NOMO-1 treated with dmso at 0.1 percent for 144 hours (cell line): ENCODE measurements at regions not wholly inside any gene's neighbourhood (a gene's known extent, or its start where the extent isn't known, plus 50 kb on each side); places are given as distances from the start of the nearest gene placed in this dataset.
"Not testable (repeated sequence)": the region's sequence is repeated elsewhere in the genome, so short reads cannot be mapped to it uniquely, and the experiment has no call there.

Experiments used
- DNase-seq: peaks from one replicate; lab custom pipeline; 2025; ENCODE audit not compliant: unreplicated experiment; lab: John Stamatoyannopoulos, UW

DNA sequence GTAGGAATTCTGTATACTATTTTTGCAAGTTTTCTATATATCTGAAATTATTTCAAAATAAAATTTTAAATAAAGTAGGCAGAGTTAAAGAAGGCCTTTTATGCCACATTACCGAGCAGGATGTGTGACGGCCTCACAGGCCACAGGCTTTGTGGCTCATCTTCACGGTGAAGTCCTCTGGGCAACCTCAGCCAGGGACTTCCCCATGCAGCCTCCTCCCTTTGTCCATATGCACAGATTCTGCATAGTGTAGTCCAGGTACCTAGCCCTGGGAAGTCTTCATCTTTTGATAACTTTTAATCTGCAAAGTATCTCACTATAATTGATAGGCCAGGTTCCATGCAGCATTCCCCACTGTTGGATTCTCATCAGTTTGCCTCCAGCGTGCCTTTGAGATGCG, 62.8 kb downstream of the ARHGAP11B start:
- DNase-seq, result not testable (repeated sequence)

DNA sequence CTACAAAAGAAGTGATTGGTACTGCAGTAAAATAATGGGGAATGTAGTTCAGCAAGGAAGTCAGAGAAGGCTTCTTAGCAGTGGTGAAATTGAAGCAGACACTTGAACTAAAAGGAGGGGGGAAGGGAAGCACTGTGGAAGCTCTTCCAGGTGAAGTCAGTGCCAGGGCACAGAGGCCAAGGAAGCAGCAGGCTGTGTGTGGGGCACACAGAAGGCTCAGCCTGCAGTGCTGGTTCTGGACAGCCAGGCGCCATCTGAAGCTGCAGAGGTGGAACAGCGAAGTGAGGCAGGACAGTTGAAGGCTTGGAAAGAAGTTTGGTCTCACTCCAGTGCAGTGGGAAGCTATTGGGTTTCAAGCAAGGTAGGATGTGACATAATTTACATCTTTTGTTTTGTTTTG, 64.2 kb downstream of the ARHGAP11B start:
- DNase-seq, result not testable (repeated sequence)

DNA sequence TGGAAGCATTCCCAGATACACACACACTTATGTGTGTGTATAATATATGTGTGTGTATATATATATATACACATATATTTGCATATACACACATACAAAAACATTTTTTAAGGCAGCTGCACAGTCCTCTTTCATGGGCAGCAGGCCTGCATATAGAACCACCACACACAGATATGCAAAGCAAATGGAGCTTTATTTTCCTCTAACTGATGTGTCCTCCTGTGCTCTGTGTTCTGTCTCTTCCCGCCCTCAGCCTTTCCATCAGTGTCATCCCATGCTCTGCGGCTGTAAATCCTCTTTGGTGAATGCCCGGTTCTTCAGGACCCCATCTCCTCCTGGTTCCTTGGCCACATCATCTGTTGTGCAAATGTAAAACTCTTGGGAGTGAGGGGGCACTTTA, 69.9 kb downstream of the ARHGAP11B start:
- not testable (repeated sequence) for DNase-seq

DNA sequence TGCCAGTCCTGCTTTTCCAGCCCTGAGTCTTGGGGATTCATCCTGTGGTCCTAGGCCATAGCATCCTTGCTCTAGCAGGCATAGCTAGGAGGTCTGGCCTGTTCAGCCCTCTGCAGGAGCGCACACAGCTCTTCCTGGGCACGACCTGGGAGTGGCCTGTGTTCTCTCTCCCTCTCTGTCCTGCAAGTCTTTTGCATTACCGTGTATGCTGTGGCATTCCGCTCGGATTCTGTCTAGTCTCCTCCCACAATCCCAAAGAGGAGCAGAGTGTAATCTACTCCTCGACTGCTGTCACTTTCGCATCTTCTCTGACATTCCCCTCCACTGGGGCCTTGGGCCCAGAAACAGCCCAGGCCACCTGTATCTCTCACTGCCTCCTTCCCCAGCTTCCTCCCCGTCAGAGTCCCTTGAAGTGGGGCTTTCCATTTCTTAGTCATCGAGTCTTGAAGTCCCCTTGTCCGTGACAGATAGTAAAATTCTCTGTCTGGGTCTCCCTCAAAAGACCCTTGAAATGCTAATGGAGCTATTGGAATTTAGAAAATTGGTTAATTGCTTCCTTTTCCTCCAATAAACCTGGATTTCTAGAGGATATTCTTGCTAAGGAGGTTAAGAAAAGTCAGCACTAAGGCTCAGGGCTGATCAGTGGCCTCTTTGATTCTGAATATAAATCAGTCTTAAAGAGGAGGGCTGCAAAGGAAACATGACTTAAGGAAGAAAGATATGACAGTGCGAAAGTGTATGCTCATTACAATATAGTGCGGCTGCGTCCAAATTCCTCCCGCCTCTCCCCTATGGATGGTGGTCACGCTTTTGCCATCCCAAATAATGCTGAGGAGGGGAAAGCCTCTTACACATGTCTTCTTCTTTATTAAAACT, 70.7 kb downstream of the ARHGAP11B start:
- not testable (repeated sequence) for DNase-seq

DNA sequence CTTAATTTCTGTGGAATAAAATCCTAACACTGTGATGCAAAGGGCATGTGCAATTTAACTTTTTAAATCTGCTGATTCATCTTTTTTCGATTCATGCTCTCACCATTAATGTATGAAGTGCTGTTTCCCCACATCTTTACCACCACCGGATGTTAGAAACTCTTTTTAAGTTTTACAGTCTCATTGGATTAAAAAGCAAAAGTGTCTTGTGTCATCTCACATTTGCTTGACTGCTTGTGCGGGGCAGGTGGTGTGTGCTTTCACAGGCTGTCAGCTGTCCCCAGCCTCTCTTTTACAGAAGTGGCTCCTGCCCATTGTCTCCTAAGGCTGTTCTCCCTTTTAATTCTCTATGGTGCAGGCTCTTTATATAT, 71.4 kb downstream of the ARHGAP11B start:
- not testable (repeated sequence) for DNase-seq

DNA sequence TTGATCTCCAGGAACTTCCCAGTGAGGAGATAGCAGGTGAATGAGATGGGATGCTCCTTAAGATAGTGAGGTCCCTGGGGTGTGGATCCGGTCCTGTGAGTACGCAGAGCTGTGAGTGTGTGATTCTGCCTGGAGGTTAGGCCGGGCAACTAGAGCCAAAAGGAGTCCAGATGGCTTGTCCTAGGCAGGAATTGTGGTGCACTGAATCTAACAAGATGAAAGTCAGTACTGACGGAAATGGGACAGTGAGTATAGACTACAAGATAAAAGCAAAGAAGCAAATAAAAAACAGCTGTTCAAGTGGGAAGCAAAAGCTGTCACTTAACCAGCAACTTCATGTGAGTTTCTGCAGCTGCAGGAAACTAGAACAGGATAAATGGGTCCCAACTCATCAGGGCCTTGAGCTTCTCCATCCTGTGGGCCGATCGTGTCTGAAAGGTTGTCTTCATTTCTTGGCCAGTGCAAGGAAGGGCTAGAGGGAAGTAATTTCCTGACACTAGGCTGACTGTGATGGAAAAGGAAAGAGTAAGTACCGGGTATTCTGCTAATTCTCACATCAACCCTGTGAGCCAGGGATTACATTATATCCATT, 74.2 kb downstream of the ARHGAP11B start:
- not testable (repeated sequence) for DNase-seq

DNA sequence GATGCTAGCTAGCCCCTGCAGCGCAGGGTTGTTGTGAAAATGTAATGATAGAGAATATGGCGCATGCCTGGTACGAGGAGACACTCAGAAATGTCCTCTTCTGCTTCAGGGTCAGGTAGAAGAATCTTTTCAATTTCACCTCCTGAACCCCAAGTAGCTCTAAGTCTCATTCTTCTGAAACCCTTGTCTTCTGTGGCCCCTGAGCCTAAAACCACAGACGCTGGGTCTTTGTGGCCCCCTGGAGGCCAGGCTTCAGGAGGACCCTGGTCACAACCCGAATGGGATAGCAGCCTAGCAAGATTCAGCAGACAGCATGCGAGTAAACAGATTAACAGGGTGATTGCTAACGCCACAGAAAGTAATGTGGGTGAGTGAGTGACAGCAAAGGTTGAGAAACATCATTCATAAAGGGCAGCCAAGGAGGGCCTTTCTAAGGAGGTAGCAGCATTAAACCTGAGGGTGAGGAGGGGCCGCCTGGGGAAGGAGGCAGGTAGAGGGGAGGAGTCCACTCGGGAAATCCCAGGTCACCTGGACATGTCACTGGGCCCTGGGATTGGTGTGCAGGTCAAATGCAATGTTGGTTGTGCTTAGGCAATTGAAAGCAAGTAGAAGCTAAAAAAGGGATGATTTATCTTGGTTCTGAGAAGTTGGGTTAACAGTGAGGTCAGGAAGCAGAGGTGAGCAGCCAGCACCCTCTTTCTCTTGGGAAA, 82.2 kb downstream of the ARHGAP11B start:
- DNase-seq, result not testable (repeated sequence)

DNA sequence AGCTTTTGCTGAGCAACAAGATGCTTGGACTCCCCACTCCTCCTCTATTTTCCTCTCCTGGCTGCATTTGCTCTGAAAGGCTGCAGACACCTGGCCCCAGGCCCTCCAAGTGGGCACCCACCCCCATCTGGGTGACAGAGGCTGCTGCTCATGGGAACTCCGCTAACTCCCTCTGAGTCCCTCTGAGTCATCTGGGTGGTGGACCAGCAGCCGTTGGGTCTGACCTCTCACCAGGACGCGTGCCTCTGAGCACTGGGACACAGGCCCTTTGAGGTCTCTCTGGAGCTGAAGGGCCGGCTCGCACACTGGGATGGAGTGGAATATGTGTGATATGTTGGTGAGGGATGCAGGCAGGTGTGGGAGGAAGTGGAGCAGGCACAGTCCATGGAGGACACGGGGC, 82.9 kb downstream of the ARHGAP11B start:
- DNase-seq, result not testable (repeated sequence)

DNA sequence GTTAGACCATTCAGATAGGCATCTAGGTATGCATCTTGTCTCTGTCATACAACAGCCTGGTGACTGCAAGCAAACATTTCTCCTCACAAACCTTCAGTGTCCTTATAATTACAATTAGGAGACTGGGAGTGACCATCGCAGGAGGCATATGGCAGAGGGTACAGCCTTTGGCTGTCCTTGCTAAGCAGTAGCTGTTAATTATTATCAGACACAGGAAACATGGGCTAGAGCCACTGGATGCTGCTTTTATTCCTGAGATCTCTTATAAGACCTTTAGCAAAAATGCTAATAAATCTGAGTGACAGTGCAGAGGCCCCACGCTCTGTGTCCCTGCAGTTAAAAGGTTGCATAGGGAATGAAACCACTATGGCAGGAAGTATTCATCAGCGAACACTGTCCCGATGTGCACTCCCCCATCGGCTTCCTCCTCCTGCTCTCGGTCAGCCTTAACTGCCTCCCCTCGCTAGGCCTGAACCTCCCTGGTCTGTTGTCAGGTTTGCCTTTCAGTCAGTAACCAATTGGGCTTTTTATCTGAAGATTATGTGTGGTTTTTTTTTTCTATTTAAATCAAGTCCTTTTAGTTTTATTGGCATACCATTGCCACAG, 92.2 kb downstream of the ARHGAP11B start:
- not testable (repeated sequence) for DNase-seq

DNA sequence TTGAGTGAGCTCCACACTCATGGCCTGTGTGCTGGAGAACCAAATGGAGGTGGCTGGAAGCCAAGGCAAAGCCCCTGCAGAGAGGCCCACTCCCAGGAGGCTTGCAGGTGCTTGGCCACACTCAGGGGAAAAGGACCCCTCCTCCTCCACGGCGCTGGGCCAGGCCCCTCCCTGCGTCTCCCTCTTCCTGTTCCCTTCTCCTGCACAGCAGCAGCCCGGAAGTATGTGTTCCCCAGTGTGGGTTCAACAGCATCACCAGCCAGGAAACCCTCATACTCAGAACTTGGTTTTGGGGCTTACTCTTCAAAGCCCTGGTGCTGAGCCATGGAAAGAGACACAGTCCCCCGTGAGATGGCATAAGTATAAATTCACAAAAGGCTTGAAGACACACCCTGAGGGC, 93.4 kb downstream of the ARHGAP11B start:
- not testable (repeated sequence) for DNase-seq

DNA sequence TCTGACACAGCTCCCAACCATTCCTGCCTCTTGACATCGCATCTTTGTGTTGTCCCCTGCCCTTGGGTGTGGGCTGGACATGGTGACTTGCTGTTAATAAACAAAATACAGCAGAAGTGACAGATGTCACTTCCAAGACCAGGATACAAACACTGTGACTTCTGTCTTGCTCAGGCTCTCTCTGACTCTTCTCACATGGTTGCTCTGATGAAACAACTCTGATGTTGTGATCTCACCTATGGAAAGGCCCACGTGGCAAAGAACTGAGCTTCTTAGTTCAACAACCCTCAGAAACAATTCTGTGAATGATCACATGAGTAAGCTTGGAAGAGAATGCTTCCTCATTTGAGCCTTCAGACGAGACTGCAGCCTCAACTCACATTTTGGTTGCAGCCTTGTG, 94.9 kb downstream of the ARHGAP11B start:
- not testable (repeated sequence) for DNase-seq

DNA sequence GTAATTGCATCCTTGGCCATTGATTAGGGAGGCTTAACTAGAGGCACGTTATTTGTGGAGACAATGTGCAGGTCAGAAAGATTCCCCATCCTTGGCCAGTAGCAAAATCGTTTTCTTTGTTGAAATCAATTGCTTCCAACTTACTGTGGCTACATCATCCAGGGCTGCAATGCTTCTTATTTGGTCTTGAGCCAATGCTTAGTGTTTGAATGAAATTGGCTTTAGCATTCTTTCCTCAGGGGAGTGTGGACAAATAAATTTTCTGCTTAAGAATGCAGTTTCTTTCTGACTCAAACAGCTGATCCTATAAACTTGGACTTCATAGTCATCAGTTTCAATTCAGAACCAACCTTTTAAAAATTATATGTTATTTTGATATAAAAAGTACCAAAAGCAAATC, 95.6 kb downstream of the ARHGAP11B start:
- DNase-seq, result not testable (repeated sequence)

DNA sequence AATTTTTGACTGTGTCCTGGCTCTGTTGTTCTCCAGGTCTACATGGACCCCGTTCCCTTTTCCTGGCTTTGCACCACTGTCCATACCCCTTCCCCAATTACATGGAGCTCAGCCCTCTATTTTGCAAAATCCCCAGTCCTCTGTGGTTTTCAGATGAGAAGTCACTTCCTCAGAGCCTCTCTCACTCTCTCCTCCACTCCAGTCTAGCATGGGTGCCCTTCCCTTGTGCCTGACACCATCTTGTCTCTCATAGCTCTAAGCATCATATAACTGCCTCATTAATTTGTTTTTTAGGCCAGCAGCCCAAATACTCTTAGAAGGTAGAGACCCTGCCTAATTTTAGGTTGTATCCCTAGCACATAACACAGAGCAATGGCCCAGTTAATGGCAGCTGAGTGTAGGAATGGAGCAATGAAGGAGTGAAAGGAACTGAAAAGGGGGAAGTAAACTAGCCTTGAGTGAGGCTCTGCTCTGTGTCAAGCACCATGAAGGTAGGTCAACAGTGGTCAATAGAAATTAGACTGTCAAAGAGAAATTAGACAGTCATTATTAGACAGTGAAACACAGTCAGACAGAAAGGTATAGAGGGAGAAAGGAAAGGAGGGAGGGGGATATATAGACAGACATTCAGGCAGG, 97.7 kb downstream of the ARHGAP11B start:
- not testable (repeated sequence) for DNase-seq

DNA sequence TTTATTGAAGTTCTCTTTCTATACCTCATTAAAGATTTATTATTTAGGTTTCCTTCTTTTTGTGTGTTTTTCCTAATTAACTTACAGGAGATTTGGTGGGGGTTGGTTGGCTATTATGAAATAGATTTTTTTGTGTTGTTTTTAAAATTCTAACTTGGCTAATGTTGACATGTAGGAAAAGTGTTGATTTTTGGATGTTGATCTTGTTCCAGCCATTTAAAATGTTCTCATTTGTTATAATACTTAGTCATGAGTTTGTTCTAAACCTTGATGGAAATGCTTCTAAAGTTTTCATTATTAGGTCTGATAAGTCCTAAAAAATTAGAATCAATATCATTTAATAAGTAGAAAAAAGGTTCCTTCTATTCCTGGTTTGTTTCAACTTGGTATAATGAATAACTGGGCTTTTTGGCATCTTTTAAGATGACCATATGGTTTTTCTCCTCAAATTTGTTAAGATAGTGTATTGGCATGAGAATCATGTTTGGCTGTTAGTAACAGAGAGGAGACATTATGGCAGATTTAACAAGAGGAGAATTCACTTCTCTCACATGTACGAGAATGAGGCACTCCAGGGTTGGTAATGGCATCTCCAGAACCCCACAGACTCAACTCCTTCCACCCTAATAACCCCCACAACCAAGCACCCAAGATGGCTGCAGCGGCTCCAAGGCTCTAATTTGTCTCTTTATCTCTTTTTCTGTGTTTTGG, 104.1 kb downstream of the ARHGAP11B start:
- not testable (repeated sequence) for DNase-seq

DNA sequence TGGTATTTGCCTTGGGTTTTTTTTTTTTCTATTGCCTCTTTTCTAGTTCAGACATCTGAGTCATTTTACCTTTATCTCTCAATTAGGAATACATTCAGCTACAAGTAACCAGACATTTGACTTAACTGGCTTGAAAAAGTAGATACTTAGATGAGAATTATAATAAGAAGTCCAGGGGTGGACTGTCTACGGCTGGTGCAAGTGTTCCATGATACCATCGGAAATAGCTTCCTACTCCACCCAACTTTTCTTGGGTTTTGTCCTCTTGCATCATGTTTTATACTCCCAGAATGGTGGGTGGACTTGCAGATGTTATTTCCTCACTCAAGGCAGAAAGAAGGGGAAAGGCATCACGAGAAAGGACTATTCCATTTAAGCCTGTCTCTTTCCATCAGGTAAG, 104.7 kb downstream of the ARHGAP11B start:
- not testable (repeated sequence) for DNase-seq

DNA sequence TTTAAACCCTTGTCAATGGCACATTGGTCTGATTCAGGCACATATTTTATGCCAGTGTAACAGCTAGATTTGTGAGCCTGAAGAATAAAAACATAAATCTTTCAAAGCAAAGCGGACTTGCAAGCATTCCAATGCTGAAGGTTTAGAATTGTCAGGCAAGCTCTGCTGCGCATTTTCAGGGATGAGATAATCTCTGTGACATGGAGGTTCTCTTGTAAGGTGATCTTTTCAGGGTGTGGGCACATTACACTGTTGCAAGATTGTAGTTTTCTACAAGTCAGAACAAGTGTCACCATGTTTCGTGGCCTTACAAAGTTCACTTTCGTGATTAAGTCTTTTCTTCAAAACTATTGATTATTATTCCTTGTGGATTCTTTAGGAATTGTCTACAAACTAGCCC, 106.2 kb downstream of the ARHGAP11B start:
- not testable (repeated sequence) for DNase-seq

DNA sequence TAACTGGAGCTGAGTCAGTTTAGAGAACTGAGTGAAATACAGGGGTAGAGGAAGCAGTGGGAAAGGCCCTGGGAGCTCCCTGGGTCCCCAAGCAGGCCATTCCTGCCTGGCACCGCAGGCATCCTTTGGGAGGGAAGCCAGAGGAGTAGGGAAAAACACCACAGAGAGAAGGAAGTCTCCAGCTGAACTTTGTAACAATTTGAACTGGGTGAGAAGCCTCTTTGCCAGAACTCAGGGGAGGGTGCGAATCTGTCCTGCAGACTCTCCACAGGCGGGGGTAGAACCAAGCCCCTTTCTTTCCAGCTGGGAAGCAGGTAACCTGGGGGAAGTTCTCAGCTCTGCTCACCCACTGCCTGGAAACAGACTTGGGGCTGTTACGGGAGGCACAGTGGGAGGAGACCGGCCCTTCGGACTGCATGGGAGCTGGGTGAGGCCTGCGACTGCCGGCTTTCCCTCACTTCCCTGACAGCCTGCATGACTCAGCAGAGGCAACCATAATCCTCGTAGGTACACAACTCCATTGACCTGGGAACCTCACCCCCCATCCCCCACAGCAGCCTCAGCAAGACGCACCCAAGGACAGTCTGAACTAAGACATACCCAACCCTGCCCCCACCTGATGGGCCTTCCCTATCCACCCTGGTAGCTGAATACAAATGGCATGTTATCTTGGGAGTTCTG, 110.1 kb downstream of the ARHGAP11B start:
- DNase-seq, result not testable (repeated sequence)

DNA sequence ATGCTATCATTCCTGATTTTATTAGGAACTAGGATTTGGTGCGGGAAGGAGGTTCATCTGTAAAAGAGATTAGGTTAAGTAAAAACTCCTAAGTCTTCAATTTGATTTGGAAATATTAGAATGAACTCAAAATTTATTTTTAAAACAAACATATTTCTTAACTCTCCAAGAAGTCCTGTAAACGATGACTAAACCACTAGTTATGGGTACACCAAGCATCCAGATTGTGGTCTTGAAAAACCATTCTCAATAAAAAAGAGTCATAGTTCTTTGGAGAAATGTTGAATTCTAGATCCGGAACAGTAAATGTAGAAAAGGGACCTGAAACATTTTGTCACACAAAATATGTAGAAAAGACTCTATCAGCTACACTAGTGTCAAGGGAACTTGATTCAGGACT, 116.9 kb downstream of the ARHGAP11B start:
- DNase-seq, result not testable (repeated sequence)

DNA sequence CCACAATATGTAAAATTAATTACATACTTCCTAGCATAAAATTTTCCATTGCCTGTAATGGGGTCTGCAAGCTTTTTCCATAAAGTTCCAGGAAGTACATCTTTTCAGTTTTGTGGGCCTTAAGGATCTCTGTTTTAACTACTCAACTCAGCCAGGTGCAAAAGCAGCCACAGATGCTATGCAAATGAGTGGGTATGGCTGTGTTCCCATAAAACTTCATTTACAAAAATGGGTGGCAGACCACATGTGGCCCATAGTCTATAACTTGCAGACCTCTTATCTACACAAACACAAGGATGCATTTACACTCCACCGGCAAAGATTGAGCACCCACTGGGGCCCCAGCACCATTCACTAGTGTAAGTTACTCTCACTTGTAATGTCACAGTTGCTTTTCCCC, 123.1 kb downstream of the ARHGAP11B start:
- not testable (repeated sequence) for DNase-seq
